Thyroid gland (tissue), 4 donors: ENCODE measurements at regions not wholly inside any gene's neighbourhood (a gene's known extent, or its start where the extent isn't known, plus 50 kb on each side); places are given as distances from the start of the nearest gene placed in this dataset.

Experiments
- DNase-seq, 2 donors: peaks; one replicate each; pipeline ENCODE4 v3.0.0-alpha.2; 2019
- H3K27ac ChIP-seq, 3 donors: fragments of 200-600 bp; sonication (generic); 1 replicate in 2 of 3; 2 replicates in 1 of 3; pipeline ENCODE4 v1.5.1; 2016 to 2019; ENCODE audit warnings: mild to moderate bottlenecking in 1 of 3, moderate library complexity in 1 of 3
- H3K27me3 ChIP-seq: fragments of 200-600 bp; sonication (generic); one replicate; pipeline ENCODE4 v1.5.1; 2019
- H3K36me3 ChIP-seq, 2 donors: fragments of 200-600 bp; sonication (generic); one replicate each; pipeline ENCODE4 v1.5.1; 2016 to 2019
- H3K4me1 ChIP-seq, 2 donors: fragments of 200-600 bp; sonication (generic); one replicate each; pipeline ENCODE4 v1.5.1; 2017 to 2019
- H3K4me3 ChIP-seq, 3 donors: fragments of 200-600 bp; sonication (generic); replicated peaks in 1 of 3; 1 replicate in 2 of 3; 2 replicates in 1 of 3; pipeline ENCODE4 v1.5.1; 2016; ENCODE audit warnings: mild to moderate bottlenecking in 1 of 3
- H3K9me3 ChIP-seq: fragments of 200-600 bp; sonication (generic); one replicate; pipeline ENCODE4 v1.5.1; 2017
- POLR2A ChIP-seq, 2 donors: fragments of 450-650 bp; IDR thresholded peaks; one replicate each; pipeline ENCODE4 v1.6.1; 2017; ENCODE audit warnings: antibody characterized with exemption in 2 of 2, mild to moderate bottlenecking in 2 of 2, moderate library complexity in 1 of 2
- WGBS, 2 donors: methylation state at CpG; one replicate each; pipeline ENCODE4 v1.1.5; 2017; 5-methylcytosine and 5-hydroxymethylcytosine counted together
- intact Hi-C: fragments of 100-400 bp; cut with DNase I; formaldehyde crosslinking; loops from one replicate; pipeline ENCODE4 v1.15.1; 2023
- TF ChIP-seq, protein P1 (sequence below), 6 experiments: fragments of 200-600 bp in 3 of 6; fragments of 450-650 bp in 3 of 6; sonication (generic) in 3 of 6; IDR thresholded peaks; one replicate each; pipeline ENCODE4 v1.5.1; 2016 to 2019; ENCODE audit warnings: antibody characterized with exemption in 6 of 6, mild to moderate bottlenecking in 2 of 6, inconsistent platforms in 1 of 6, moderate library complexity in 1 of 6

- TF ChIP-seq, protein P1, sequence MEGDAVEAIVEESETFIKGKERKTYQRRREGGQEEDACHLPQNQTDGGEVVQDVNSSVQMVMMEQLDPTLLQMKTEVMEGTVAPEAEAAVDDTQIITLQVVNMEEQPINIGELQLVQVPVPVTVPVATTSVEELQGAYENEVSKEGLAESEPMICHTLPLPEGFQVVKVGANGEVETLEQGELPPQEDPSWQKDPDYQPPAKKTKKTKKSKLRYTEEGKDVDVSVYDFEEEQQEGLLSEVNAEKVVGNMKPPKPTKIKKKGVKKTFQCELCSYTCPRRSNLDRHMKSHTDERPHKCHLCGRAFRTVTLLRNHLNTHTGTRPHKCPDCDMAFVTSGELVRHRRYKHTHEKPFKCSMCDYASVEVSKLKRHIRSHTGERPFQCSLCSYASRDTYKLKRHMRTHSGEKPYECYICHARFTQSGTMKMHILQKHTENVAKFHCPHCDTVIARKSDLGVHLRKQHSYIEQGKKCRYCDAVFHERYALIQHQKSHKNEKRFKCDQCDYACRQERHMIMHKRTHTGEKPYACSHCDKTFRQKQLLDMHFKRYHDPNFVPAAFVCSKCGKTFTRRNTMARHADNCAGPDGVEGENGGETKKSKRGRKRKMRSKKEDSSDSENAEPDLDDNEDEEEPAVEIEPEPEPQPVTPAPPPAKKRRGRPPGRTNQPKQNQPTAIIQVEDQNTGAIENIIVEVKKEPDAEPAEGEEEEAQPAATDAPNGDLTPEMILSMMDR (IDR thresholded peaks at IDR 0.05) = no peak
- no peak for TF ChIP-seq POLR2A (IDR thresholded peaks at IDR 0.05)
- H3K27me3 ChIP-seq = no peaks in the 10 kb centered on the region
- intact Hi-C loops = no loop called here
Measured at GRCh38 chr13:59451236-59451635, 712.5 kb downstream of the DIAPH3 start.

GRCh38 chr13:59452189-59452890 lies 711.4 kb downstream of the DIAPH3 start:
- no peak overlapping the region for H3K27ac ChIP-seq
- no peaks in the 10 kb centered on the region for H3K4me1 ChIP-seq
- no peak for DNase-seq
- no peaks in the 10 kb centered on the region for H3K36me3 ChIP-seq
- no peak overlapping the region for H3K4me3 ChIP-seq
- intact Hi-C loops = no loop called here
- 91 to 93% methylated on average over 8 of the region's 8 CpGs for WGBS, 2 donors
- no peaks in the 10 kb centered on the region for H3K27me3 ChIP-seq
- H3K9me3 ChIP-seq = no peaks in the 10 kb centered on the region
- TF ChIP-seq, protein P1 (IDR thresholded peaks at IDR 0.05) = no peak

More at GRCh38 chr13:59451236-59451635, 712.5 kb downstream of the DIAPH3 start:
- H3K9me3 ChIP-seq = no peaks in the 10 kb centered on the region
- H3K27ac ChIP-seq = no peak overlapping the region
- no peaks in the 10 kb centered on the region for H3K4me1 ChIP-seq
- H3K36me3 ChIP-seq = no peaks in the 10 kb centered on the region
- DNase-seq = no peak
- no peak overlapping the region for H3K4me3 ChIP-seq

GRCh38 chr13:59458908-59459579 lies 704.7 kb downstream of the DIAPH3 start:
- DNase-seq = no peak
- no peak overlapping the region for H3K4me3 ChIP-seq
- WGBS, 2 donors = 59 to 71% methylated on average over 8 to 9 of the region's 9 CpGs
- no peak for TF ChIP-seq POLR2A (IDR thresholded peaks at IDR 0.05)
- TF ChIP-seq, protein P1 (IDR thresholded peaks at IDR 0.05) = no peak
- H3K36me3 ChIP-seq = no peaks in the 10 kb centered on the region
- no peaks in the 10 kb centered on the region for H3K9me3 ChIP-seq
- H3K27me3 ChIP-seq = no peaks in the 10 kb centered on the region
- intact Hi-C loops = no loop called here
- no peaks in the 10 kb centered on the region for H3K4me1 ChIP-seq
- H3K27ac ChIP-seq = peak overlapping the region in 1 of 3 donors; percentile 28

- Histone ChIP-seq H3K36me3 (no peaks in the 10 kb centered on the region), H3K27me3 (no peaks in the 10 kb centered on the region), H3K4me1 (peaks cover 0 to 7% of the 10 kb centered on the region in 2 donors), H3K4me3 (no peak overlapping the region), H3K27ac (no peak overlapping the region), H3K9me3 (no peaks in the 10 kb centered on the region)
- TF ChIP-seq POLR2A (IDR thresholded peaks at IDR 0.05) = no peak
- TF ChIP-seq, protein P1 (IDR thresholded peaks at IDR 0.05) = no peak
- 95 to 97% methylated on average over 2 of the region's 2 CpGs for WGBS, 2 donors
- no peak for DNase-seq
- intact Hi-C loops = no loop called here
Measured at GRCh38 chr13:59459972-59460371, 703.8 kb downstream of the DIAPH3 start.

DNA sequence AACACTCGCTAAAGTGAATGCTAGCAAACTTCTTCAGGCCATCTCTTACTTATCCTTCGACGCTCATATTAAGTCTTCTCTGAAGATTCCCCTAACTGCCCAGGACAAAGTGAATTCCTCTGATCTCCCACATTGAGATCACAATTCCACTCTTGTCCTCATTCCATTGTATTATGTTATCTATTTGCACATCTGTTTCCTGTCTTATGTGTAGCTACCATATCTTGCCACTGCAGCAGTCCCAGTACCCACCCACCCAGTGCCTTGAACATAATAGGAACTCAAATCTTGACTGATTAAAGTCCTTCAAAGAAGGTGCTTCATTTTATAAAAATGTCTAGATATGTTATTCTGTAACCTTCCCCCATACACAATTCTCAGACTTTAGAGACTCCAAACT lies 702.3 kb downstream of the DIAPH3 start:
- Histone ChIP-seq H3K27me3 (no peaks in the 10 kb centered on the region), H3K27ac (no peak overlapping the region), H3K4me1 (peaks cover 0 to 8% of the 10 kb centered on the region in 2 donors), H3K36me3 (no peaks in the 10 kb centered on the region), H3K9me3 (no peaks in the 10 kb centered on the region), H3K4me3 (no peak overlapping the region)
- intact Hi-C loops = no loop called here
- WGBS, 2 donors = 81 to 87% methylated on average over 3 of the region's 3 CpGs
- no peak for DNase-seq
- no peak for TF ChIP-seq POLR2A (IDR thresholded peaks at IDR 0.05)
- TF ChIP-seq, protein P1 (IDR thresholded peaks at IDR 0.05) = no peak
